HEK293 (cell line): ENCODE measurements at regions not wholly inside any gene's neighbourhood (a gene's known extent, or its start where the extent isn't known, plus 50 kb on each side); places are given as distances from the start of the nearest gene placed in this dataset.
"Not testable (repeated sequence)": the region's sequence is repeated elsewhere in the genome, so short reads cannot be mapped to it uniquely, and the experiment has no call there.

Experiments used
- CTCF ChIA-PET: fragments of 350-600 bp; formaldehyde crosslinking; extraction: SDS; loops from one replicate; lab custom pipeline; 2021; ENCODE audit warnings: antibody characterized with exemption; lab: Yijun Ruan, JAX
- POLR2A ChIA-PET: fragments of 300-600 bp; formaldehyde crosslinking; extraction: SDS; loops from one replicate; lab custom pipeline; 2020; ENCODE audit warnings: antibody characterized with exemption, inconsistent platforms; lab: Yijun Ruan, JAX
- H3K27ac ChIP-seq: fragments of 200-500 bp; sonication (Bioruptor generic); 2 replicates; pipeline ENCODE4 v1.5.1; 2014; ENCODE audit warnings: low read depth, low read length, control low read depth, inconsistent platforms; ENCODE audit errors: extremely low read depth
- H3K36me3 ChIP-seq, 2 experiments: fragments of 200-500 bp in 1 of 2; sonication (Bioruptor generic) in 1 of 2; 1 replicate in 1 of 2; 2 replicates in 1 of 2; pipeline ENCODE4 v1.5.1; 2014 to 2017; ENCODE audit warnings: inconsistent platforms in 2 of 2, low read length in 2 of 2; ENCODE audit not compliant: control insufficient read depth in 2 of 2, insufficient read depth in 1 of 2
- H3K4me1 ChIP-seq: fragments of 200-500 bp; sonication (Bioruptor generic); 2 replicates; pipeline ENCODE4 v1.5.1; 2014; ENCODE audit warnings: mild to moderate bottlenecking, low read length, inconsistent platforms; ENCODE audit not compliant: control insufficient read depth, insufficient read depth
- H3K4me3 ChIP-seq: 2 replicates; pipeline ENCODE4 v1.5.1; 2011; ENCODE audit warnings: low read depth, mild to moderate bottlenecking, control low read depth, low read length, moderate library complexity
- H3K9me3 ChIP-seq: fragments of 200-500 bp; sonication (Bioruptor generic); 2 replicates; pipeline ENCODE4 v1.5.1; 2014; ENCODE audit warnings: low read depth, low read length, inconsistent platforms; ENCODE audit not compliant: control insufficient read depth, insufficient read depth
- HOXD13 ChIP-seq: sonication (generic); formaldehyde crosslinking; IDR thresholded peaks from 2 replicates; pipeline ENCODE4 v1.8.0; 2022; ENCODE audit warnings: missing genetic modification reagents, borderline replicate concordance
- KLF16 ChIP-seq: fragments of 450-650 bp; formaldehyde crosslinking; IDR thresholded peaks from 2 replicates; pipeline ENCODE4 v1.5.1; 2017; ENCODE audit warnings: missing biosample characterization, missing genetic modification characterization
- KLF7 ChIP-seq: fragments of 450-650 bp; formaldehyde crosslinking; IDR thresholded peaks from 2 replicates; pipeline ENCODE4 v1.5.1; 2016; ENCODE audit warnings: missing biosample characterization, missing genetic modification characterization, borderline replicate concordance
- MEIS1 ChIP-seq: sonication (generic); formaldehyde crosslinking; IDR thresholded peaks from 2 replicates; pipeline ENCODE4 v1.8.1; 2022; ENCODE audit warnings: missing genetic modification reagents, mild to moderate bottlenecking, borderline replicate concordance
- MYNN ChIP-seq: fragments of 450-650 bp; formaldehyde crosslinking; IDR thresholded peaks from 2 replicates; pipeline ENCODE4 v1.5.1; 2016; ENCODE audit warnings: missing biosample characterization, missing genetic modification characterization, borderline replicate concordance
- SP7 ChIP-seq: fragments of 450-650 bp; formaldehyde crosslinking; IDR thresholded peaks from 2 replicates; pipeline ENCODE4 v1.5.1; 2016; ENCODE audit warnings: missing biosample characterization, missing genetic modification characterization
- ZFP69B ChIP-seq: fragments of 450-650 bp; formaldehyde crosslinking; IDR thresholded peaks from 2 replicates; pipeline ENCODE4 v1.5.1; 2016; ENCODE audit warnings: missing biosample characterization, missing genetic modification characterization
- ZNF146 ChIP-seq: fragments of 450-650 bp; formaldehyde crosslinking; IDR thresholded peaks from 2 replicates; pipeline ENCODE4 v1.5.1; 2016; ENCODE audit warnings: missing biosample characterization, missing genetic modification characterization
- ZNF16 ChIP-seq: fragments of 450-650 bp; formaldehyde crosslinking; IDR thresholded peaks from 2 replicates; pipeline ENCODE4 v1.5.1; 2016; ENCODE audit warnings: low read depth, missing biosample characterization, missing genetic modification characterization
- ZNF2 ChIP-seq: fragments of 450-650 bp; formaldehyde crosslinking; IDR thresholded peaks from 2 replicates; pipeline ENCODE4 v1.5.1; 2016; ENCODE audit warnings: missing biosample characterization, missing genetic modification characterization
- ZNF280C ChIP-seq: fragments of 450-650 bp; formaldehyde crosslinking; IDR thresholded peaks from 2 replicates; pipeline ENCODE4 v1.5.1; 2016; ENCODE audit warnings: missing biosample characterization, missing genetic modification characterization
- ZNF292 ChIP-seq: fragments of 450-650 bp; formaldehyde crosslinking; IDR thresholded peaks from 2 replicates; pipeline ENCODE4 v1.5.1; 2016; ENCODE audit warnings: low read depth, missing biosample characterization, missing genetic modification characterization, borderline replicate concordance
- ZNF335 ChIP-seq: fragments of 450-650 bp; formaldehyde crosslinking; conservative IDR thresholded peaks from 2 replicates; pipeline ENCODE4 v1.5.1; 2016; ENCODE audit warnings: missing biosample characterization, missing genetic modification characterization
- ZNF404 ChIP-seq: fragments of 450-650 bp; formaldehyde crosslinking; IDR thresholded peaks from 2 replicates; pipeline ENCODE4 v1.5.1; 2017; ENCODE audit warnings: missing biosample characterization, missing genetic modification characterization
- ZNF426 ChIP-seq: fragments of 450-650 bp; formaldehyde crosslinking; IDR thresholded peaks from 2 replicates; pipeline ENCODE4 v1.5.1; 2017; ENCODE audit warnings: missing biosample characterization, missing genetic modification characterization, mild to moderate bottlenecking, inconsistent platforms, moderate library complexity
- ZNF449 ChIP-seq: fragments of 450-650 bp; formaldehyde crosslinking; IDR thresholded peaks from 2 replicates; pipeline ENCODE4 v1.5.1; 2017; ENCODE audit warnings: missing biosample characterization, mild to moderate bottlenecking, missing genetic modification characterization, moderate library complexity
- ZNF521 ChIP-seq: fragments of 450-650 bp; formaldehyde crosslinking; IDR thresholded peaks from 2 replicates; pipeline ENCODE4 v1.5.1; 2017; ENCODE audit warnings: missing biosample characterization, mild to moderate bottlenecking, missing genetic modification characterization
- ZNF529 ChIP-seq: fragments of 450-650 bp; formaldehyde crosslinking; IDR thresholded peaks from 2 replicates; pipeline ENCODE4 v1.5.1; 2017; ENCODE audit warnings: missing genetic modification characterization, missing biosample characterization; ENCODE audit not compliant: insufficient replicate concordance
- ZNF544 ChIP-seq: fragments of 450-650 bp; formaldehyde crosslinking; IDR thresholded peaks from 2 replicates; pipeline ENCODE4 v1.5.0; 2017; ENCODE audit warnings: missing biosample characterization, missing genetic modification characterization
- ZNF558 ChIP-seq: fragments of 450-650 bp; formaldehyde crosslinking; IDR thresholded peaks from 2 replicates; pipeline ENCODE4 v1.5.1; 2016; ENCODE audit warnings: missing biosample characterization, missing genetic modification characterization
- ZNF561 ChIP-seq: fragments of 450-650 bp; IDR thresholded peaks from 2 replicates; pipeline ENCODE4 v1.5.1; 2018; ENCODE audit warnings: missing biosample characterization, missing genetic modification characterization, borderline replicate concordance
- ZNF596 ChIP-seq: fragments of 450-650 bp; IDR thresholded peaks from 2 replicates; pipeline ENCODE4 v1.5.0; 2018; ENCODE audit warnings: missing biosample characterization, mild to moderate bottlenecking, missing genetic modification characterization, moderate library complexity
- ZNF610 ChIP-seq: fragments of 450-650 bp; formaldehyde crosslinking; IDR thresholded peaks from 2 replicates; pipeline ENCODE4 v1.5.1; 2016; ENCODE audit warnings: missing biosample characterization, missing genetic modification characterization, borderline replicate concordance
- ZNF776 ChIP-seq: fragments of 450-650 bp; formaldehyde crosslinking; IDR thresholded peaks from 2 replicates; pipeline ENCODE4 v1.5.0; 2017; ENCODE audit warnings: missing biosample characterization, missing genetic modification characterization, borderline replicate concordance
- ZNF837 ChIP-seq: fragments of 450-650 bp; formaldehyde crosslinking; IDR thresholded peaks from 2 replicates; pipeline ENCODE4 v1.5.1; 2016; ENCODE audit warnings: missing biosample characterization, missing genetic modification characterization
- TF ChIP-seq, protein P1 (sequence below): fragments of 450-650 bp; IDR thresholded peaks from 2 replicates; pipeline ENCODE4 v1.5.1; 2018; ENCODE audit warnings: missing biosample characterization, missing genetic modification characterization
- TF ChIP-seq, protein P2 (sequence below): fragments of 450-650 bp; formaldehyde crosslinking; IDR thresholded peaks from 2 replicates; pipeline ENCODE4 v1.5.1; 2016; ENCODE audit warnings: missing biosample characterization, missing genetic modification characterization

GRCh38 chr4:126907389-126907788, 725.4 kb upstream of the INTU start (continued):
- no peak for TF ChIP-seq ZNF561
- TF ChIP-seq, protein P1, sequence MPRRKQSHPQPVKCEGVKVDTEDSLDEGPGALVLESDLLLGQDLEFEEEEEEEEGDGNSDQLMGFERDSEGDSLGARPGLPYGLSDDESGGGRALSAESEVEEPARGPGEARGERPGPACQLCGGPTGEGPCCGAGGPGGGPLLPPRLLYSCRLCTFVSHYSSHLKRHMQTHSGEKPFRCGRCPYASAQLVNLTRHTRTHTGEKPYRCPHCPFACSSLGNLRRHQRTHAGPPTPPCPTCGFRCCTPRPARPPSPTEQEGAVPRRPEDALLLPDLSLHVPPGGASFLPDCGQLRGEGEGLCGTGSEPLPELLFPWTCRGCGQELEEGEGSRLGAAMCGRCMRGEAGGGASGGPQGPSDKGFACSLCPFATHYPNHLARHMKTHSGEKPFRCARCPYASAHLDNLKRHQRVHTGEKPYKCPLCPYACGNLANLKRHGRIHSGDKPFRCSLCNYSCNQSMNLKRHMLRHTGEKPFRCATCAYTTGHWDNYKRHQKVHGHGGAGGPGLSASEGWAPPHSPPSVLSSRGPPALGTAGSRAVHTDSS (tag by site-specific recombination), result no peak

DNA sequence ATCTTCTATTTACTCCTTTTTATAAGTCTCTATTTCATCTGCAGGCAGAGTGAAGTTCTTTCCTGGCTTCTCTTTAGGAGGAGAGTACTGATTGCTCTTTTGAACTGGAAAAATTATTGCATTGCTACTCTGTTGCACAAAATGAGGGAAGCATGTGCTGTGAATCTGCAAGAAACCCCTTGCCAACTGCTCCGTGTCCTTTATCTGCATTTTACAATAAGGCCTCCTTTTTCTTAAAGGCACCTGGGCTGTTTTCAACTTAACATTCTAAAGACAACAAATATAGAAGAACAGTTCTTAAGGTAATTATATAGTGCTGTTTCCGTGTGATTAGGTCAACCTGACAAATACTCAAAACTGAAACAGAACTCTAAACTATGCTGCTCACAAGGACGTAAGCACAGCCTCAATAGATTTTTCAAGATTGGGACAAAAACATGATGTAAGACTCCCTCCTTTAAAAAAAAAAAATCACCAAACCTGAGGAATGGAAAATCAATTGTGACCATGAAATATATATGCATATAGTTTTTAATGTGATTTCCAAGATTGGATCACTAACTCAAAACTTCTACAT, 716.6 kb upstream of the INTU start:
- CTCF ChIA-PET, result no interaction called here
- Histone ChIP-seq H3K4me3 (no peak overlapping the region), H3K36me3 (no peaks in the 10 kb centered on the region)
- TF ChIP-seq ZNF292 (tag by site-specific recombination), result no peak
- no peak for TF ChIP-seq ZNF2
- no peak for TF ChIP-seq ZNF449 (tag by site-specific recombination)
- TF ChIP-seq ZNF558, result no peak
- no peak for TF ChIP-seq HOXD13
- TF ChIP-seq ZNF521 (tag by site-specific recombination), result no peak
- no peak for TF ChIP-seq ZNF335
- TF ChIP-seq ZNF561, result no peak
- no peak for TF ChIP-seq KLF16 (tag by site-specific recombination)
- TF ChIP-seq ZNF404, result no peak
- no peak for TF ChIP-seq KLF7
- TF ChIP-seq MYNN, result no peak
- TF ChIP-seq, all 188 proteins: peak for 0
- Histone ChIP-seq H3K4me1 (no peaks in the 10 kb centered on the region), H3K27ac (no peak overlapping the region), H3K9me3 (no peaks in the 10 kb centered on the region)
- POLR2A ChIA-PET, result no interaction called here

DNA sequence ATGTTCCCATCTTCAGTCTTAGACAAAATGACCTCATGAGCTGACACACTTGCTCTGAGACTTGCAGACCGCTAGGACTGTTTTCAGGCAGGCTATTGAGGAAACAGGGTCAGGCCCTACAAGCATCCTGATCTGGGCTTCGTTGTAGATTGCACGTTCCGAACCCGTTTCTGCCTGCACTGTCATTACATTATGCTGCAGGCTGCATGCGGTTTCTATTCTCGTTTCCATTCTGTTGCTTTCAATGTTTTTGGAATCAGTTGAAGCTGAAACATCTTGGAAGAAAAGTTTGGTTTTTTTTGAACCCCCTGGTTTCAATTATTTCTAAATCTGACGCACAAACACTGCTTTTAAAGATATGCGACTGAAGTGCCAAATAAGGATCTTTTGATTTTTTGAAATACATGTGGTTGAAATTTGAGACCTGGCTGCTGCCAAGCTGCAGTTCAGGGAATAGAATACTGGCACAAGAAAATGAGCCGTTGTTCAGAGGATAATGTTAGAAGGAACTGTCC, 716.1 kb upstream of the INTU start:
- Histone ChIP-seq H3K27ac (no peak overlapping the region), H3K4me3 (no peak overlapping the region), H3K4me1 (no peaks in the 10 kb centered on the region)

GRCh38 chr4:126922328-126922938, 710.3 kb upstream of the INTU start:
- CTCF ChIA-PET, POLR2A ChIA-PET, H3K4me3 ChIP-seq, H3K9me3 ChIP-seq, H3K4me1 ChIP-seq, H3K36me3 ChIP-seq, H3K27ac ChIP-seq: not testable (repeated sequence)

More for the DNA sequence above, 716.1 kb upstream of the INTU start:
- ChIA-PET POLR2A (no interaction called here), CTCF (no interaction called here)
- Histone ChIP-seq H3K9me3 (no peaks in the 10 kb centered on the region), H3K36me3 (no peaks in the 10 kb centered on the region)
- no peak for TF ChIP-seq MEIS1 (CRISPR knock-in tag)
- TF ChIP-seq ZNF146, result no peak
- no peak for TF ChIP-seq ZNF776 (tag by site-specific recombination)
- no peak for TF ChIP-seq ZNF404
- no peak for TF ChIP-seq ZFP69B (tag by site-specific recombination)
- no peak for TF ChIP-seq SP7
- no peak for TF ChIP-seq ZNF280C
- no peak for TF ChIP-seq ZNF529 (tag by site-specific recombination)
- TF ChIP-seq ZNF426 (tag by site-specific recombination), result no peak
- no peak for TF ChIP-seq ZNF610
- TF ChIP-seq ZNF544, result no peak
- TF ChIP-seq ZNF837, result no peak
- TF ChIP-seq, protein P2, sequence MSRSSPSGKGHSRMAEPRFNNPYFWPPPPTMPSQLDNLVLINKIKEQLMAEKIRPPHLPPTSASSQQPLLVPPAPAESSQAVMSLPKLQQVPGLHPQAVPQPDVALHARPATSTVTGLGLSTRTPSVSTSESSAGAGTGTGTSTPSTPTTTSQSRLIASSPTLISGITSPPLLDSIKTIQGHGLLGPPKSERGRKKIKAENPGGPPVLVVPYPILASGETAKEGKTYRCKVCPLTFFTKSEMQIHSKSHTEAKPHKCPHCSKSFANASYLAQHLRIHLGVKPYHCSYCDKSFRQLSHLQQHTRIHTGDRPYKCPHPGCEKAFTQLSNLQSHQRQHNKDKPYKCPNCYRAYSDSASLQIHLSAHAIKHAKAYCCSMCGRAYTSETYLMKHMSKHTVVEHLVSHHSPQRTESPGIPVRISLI (tag by site-specific recombination), result no peak
- TF ChIP-seq ZNF16 (tag by site-specific recombination), result no peak
- TF ChIP-seq ZNF596 (tag by site-specific recombination), result no peak
